HG03558 (cell line): ENCODE measurements at regions not wholly inside any gene's neighbourhood (a gene's known extent, or its start where the extent isn't known, plus 50 kb on each side); places are given as distances from the start of the nearest gene placed in this dataset.
"Not testable (repeated sequence)": the region's sequence is repeated elsewhere in the genome, so short reads cannot be mapped to it uniquely, and the experiment has no call there.

ENCODE experiments used
- ATAC-seq: cut with Tn5 transposase; IDR thresholded peaks from one replicate; pipeline ENCODE4 v1.9.1; 2021; ENCODE audit warnings: moderate number of reproducible peaks; ENCODE audit not compliant: unreplicated experiment; ENCODE audit errors: extremely low read depth

DNA sequence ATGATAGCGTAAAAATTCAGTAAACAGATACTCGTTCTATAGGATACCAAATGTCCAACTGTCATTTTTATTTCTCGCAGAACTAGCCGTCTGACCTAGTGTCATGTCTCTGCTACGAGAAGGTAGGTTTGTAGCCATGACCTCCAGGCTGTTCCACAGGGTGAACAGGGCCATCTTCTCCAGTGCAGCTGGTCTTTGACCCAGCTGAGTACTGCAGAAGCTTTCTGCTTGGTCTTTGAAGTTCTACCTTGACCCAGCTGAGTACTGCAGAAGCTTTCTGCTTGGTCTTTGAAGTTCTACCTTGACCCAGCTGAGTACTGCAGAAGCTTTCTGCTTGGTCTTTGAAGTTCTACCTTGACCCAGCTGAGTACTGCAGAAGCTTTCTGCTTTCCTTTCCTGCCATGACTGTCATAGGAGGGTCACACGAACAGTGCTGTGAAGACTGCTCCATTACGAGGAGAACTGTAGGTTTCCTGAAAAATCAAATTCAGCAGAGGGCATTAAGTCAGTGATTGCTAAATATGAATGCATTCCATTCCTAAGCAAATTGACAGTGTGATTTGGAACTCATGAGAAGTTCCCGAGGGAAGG lies 532.8 kb upstream of the NRP1 start:
- ATAC-seq = not testable (repeated sequence)

DNA sequence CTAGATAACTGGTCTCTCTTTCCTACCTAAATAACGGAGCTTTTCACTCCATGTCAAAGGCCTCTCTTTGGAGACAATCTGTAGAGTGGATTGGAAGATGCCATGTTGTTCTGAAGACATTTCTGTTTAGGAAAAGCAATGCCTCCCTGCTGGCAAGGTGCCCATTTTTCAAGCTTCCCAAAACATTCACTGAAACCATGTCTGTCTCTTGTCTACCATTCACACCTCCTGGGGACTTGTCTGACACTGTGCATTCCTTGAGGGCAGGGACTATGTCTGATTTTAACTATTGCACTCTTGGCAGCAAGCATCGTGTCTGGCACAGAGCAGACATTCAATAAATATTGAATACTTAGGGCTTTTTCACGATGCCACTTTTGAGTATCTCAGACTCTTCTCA lies 528.9 kb upstream of the NRP1 start:
- ATAC-seq = no peak

DNA sequence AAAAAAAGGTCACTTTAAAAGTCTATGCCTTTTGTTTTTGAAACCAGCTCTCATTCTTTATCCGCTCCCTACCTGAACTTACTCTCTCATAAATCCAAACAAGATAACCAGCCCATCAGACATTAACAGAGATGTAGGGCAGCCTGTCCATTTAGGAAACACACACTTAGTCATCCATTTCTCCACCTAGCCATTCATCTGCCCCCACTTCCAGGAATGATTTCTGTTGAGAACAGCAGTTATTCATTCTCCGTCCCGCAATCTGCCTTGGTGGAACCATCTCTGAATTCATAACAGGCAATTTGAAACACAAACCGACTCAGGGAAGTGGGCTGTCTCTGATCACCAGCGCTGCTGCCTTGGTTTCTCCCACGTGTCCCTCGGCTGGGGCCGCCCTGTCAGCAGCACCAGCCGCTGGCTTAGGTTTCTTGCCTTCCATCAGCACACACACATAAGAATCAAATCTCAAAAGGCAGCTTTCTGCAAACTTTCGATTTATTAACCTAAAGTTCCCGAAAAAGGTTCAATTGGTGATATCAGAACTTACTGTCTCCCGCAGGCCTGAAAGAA lies 528.2 kb upstream of the NRP1 start:
- ATAC-seq = no peak

DNA sequence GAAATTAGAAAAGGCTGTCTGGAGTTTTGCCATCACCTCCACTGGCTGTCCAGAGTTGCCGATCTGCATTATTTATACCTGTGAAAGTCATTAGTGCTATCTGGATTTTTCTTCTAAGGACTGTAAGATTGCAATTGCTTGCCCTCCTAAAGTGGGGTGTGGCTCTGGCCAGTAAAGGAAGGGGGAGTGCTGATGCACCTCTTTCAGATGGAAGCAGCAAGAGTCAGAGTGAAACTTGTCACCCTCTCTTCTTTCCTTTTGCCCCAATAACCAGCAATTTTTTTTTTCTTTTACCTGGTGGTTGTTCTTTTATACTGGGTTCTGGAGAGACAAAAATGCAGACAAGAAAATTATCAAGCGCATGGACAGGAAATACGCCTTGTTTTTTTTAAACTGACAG lies 527.4 kb upstream of the NRP1 start:
- ATAC-seq = no peak

DNA sequence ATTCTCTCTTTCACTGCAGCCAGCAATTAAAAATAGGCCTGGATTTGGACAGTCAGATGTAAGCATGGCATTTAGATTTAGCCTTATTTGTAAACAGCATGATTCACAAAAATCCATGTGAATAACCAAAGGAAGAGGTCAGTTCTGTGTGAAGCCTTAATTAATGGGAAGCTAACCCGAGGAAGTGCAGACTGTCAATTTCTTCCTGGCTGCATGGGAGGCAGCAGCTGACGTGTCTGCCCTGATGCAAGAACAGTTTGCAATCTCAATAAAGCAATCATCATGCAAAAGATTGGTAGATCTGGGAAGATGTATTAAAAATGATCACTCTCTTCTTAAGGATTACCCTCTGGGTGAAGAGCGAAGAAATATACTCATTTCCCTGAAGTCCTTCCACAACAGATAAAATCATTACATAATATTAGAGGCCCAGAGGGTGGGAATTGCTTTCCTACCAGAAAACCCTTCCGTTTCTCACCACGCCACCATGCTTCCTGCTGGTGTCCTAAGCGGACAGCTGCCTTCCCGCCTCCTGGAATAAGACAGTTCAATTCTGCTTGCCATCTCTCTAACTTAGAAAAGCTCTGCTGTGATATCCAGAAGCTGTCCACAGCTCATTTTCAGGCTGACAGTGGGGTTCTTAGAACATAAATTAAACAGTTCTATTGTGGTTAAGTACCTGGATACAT lies 526.7 kb upstream of the NRP1 start:
- no peak for ATAC-seq

DNA sequence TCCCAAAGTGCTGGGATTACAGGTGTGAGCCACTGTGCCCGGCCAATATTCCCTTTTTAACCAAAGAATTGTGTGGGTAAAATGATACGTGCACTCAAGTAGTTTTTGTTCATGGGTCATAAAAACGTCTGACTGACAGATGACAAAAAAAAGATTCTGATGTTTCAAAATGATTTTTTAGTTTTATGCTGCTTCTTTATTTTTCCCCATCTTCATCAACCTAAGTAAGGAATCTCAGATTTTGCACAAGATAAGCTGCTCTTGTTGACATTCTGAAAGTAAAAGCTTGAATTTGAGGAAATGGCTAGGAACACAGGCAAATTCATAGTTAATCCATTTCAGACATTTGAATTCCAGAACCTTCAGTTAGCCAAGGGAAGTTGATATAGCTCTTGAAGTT lies 526.1 kb upstream of the NRP1 start:
- ATAC-seq = no peak

DNA sequence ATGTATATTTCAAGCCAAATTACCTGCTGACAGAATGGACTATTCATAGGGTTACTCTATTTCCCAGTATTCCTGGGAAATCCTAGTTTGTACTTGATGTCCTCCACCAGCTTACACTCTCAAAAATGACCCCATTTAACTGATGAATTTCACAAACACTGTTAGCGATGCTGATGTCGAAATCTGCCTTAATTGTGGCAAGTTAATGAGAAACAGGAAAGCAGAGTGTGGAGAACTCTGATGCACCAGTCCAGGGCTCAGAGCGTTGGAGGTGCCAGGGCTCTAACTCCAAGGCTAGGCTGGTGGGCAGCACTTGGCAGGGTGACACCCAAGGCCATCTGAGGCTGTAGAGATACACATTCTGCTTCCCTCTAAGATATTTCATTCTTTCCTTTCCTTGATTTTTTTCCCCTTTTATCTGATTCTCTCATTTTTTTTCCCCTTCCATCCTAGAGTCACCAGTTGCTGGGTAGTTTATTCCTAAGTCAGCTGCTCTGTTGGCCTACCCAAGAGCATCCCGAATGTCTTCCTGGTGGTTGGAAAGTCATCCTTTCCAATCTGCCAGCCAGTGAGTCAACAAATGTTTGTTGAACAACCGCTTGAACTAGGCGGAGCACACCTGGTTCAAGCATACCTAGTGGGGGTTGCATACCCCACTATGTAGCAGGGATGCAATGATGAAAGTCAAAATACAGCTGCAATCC lies 525.0 kb upstream of the NRP1 start:
- ATAC-seq = no peak

DNA sequence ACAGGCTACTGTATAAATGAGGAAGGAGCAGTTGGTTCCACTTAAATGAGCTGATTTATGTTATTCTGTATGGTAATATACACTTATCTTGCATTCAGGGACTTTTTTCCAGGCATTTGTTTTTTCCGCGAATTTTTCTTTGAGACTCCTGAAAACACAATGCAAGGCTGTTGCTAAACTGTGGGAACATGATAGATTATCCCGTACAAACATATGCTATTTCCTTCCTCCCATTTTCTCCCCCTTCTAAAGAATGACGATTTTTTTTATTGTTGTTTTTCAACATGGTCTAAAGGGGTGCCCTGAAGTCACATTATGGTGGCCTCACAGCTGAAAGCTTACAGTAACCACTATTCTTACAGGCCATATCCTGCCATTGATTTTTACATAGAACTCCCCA lies 523.9 kb upstream of the NRP1 start:
- ATAC-seq = no peak

DNA sequence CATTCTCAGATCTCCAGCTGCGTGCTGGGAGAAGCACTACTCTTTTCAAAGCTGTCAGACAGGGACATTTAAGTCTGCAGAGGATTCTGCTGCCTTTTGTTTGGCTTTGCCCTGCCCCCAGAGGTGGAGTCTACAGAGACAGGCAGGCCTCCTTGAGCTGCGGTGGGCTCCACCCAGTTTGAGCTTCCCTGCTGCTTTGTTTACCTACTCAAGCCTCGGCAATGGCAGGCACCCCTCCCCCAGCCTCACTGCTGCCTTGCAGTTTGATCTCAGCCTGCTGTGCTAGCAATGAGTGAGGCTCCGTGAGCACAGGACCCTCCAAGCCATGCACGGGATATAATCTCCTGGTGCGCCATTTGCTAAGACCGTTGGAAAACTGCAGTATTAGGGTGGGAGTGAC lies 518.8 kb upstream of the NRP1 start:
- ATAC-seq = not testable (repeated sequence)

DNA sequence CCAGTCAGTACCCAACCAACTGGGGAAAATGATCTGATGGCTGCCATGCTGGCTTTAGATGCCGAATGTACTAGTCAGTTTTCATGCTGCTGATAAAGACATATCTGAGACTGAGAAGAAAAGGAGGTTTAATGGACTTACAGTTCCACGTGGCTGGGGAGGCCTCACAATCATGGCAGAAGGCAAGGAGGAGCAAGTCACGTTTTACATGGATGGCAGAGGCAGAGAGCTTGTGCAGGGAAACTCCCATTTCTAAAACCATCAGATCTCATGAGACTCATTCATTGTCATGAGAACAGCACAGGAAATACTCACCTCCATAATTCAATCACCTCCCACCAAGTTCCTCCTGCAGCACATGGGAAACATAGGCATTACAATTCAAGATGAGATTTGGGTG lies 508.9 kb upstream of the NRP1 start:
- ATAC-seq = no peak

DNA sequence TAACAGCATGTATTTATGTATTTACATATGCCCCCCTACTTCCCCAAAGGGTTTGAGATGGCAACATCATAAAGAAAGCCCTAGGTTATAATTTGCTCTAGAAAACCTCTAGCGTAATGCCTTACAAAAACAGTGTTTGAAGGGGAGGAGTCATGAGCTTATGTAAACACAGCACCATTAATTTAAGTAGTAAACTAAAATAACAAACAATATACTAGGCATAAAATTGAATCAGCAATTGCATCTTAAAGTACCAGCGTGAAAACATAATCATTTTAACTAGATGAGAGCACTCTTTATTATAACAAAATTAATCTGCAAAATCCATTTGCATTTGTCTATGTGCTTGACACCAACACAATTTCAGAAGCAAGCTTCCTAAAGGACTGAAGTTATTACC lies 507.2 kb upstream of the NRP1 start:
- ATAC-seq = no peak

DNA sequence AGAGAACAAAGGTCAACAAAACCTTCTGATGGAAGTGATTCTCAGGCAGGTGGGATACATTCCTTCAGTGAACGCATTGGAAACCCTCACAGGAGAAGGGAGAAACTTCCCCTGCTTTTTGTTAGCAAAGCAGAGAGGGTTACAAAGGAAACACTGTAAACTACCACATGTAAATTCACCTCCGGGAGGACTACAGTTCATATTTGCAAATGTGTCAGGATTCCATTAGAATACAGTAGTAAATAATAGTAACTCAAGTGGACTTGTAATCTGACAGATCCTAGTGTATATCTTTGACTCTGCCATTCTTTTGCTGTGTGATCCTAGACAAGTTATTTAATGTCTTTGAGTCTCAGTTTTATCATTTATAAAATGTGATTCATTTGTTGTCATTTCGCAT lies 504.3 kb upstream of the NRP1 start:
- no peak for ATAC-seq

DNA sequence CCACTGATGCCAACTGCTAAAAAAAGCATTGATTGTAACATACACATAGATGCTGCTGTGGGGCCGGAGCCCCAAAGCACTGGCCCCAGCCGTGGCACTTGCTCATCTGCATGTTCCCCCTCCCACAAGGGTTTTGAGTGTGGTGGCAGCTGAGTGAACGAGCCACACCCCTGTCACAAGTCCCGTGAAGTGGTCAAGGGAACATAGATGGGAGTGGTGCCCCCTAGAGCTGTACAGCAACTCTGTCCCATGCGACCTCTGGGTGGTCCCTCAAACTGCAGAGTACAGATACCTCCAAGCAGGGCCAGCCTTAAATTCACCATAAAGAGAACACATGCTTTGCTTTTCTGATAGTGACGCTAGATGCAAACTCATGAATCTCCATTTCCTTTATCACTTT lies 503.3 kb upstream of the NRP1 start:
- ATAC-seq = no peak

DNA sequence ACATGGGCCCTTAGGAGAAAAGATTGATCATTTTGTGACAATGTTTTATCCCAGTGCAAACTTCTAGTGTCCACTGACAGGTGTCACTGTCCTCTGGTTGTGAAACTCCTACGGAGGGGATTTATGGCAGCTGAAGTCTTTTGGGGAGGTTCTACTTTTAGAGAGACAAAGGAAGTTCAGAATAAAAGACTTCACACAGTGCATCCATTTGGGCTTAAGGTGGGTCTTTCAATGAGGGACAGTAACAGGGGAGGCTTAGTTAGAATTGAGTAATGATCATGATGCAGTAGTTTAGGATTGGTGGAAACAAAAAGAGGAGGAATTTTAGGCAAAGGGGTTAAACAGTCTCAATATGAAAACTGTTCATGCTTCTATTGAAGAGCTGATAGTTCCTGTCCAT lies 501.1 kb upstream of the NRP1 start:
- no peak for ATAC-seq

DNA sequence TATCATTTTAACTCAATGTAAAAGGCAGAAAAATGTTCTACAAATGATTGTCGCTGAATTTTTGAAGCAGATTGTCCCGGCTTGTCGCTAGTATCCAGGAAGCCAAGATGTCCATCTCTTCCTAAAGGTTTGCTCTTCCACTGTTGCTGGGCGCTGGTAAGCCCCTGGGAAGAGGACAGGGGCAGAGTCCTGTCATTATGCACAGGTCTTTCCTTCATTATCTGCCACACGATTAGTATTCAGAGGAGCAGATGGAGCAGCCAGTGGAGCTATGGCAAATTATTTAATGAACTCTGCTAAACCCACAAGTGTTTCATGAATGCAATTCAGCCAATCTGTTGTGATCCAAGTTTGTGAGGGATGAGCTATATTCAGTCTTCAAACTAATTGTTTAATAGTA lies 499.1 kb upstream of the NRP1 start:
- ATAC-seq = no peak

DNA sequence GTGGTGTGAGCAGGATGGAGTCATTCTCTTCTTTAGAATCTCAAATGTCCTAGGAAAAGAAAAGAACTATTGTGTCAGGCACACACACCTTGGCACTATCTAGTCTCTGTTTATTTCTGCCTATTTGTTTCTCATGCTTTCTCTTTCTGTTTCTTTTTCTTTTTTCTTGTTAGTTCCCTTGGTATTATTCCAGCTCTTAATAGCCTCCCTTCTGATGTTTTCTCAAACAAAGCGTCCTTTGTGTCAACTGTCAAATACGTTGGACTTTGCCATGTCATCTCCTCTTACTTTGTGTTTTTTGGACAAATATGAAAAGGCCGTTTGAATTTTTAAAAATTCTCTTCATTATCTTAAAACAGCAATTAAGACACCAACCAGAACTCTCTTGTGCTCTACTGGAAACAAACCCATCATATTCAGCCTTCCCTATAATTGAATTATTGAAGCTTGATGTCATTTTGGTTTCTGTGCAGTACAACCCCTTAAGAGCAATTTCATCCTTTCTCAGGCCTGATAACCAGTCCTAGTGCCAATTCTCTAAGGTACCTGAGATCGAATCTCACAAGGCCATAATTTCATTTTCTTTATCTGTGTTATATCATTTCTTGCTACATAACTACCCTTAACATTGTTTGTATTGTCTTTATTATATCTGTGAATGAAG lies 497.8 kb upstream of the NRP1 start:
- ATAC-seq = no peak

DNA sequence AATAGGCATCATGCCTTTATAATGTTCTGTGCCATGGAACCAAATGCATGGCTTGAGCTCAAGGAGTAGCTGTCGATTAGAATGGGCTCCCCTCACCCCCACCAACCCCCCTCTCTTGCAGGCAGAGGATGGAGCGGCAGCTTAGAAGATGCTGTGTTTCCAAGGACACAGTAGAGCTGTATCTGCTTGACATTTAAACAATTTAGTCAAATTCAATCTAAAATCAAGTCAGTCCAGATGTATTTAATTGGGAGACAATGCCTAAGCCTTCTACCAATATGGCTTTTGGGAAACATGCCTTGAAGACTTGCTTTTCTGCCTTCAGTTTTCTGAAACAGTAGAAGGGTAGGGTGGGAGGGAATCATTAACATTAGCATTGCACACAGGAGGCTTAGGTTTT lies 497.1 kb upstream of the NRP1 start:
- ATAC-seq = no peak

DNA sequence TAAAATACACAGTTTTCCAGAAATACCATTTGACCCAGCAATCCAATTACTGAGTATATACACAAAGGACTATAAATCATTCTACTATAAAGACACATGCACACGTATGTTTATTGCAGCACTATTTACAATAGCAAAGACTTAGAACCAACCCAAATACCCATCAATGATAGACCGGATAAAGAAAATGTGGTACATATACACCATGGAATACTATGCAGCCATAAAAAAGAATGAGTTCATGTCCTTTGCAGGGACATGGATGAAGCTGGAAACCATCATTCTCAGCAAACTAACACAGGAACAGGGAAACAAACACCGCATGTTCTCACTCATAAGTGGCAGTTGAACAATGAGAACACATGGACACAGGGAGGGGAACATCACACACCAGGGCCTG lies 495.4 kb upstream of the NRP1 start:
- ATAC-seq = not testable (repeated sequence)

DNA sequence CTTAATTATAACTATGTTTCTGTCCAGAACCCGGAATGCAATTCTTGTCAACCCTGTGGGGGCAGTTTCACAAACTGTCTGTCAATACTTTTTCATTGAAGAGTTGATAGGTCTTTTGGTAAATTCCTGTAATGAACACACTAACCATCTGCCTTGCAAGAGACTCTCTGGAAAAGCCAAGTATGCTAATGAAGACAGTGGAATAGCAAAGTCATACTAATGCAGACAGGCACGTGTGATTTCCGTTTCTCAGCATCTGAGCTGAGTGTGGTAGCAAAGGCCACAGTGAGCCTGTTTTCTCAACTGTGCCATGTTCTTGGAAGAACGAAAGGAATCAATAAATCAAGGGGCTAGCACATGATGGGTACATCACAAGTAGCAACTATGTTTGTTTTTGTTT lies 494.1 kb upstream of the NRP1 start:
- no peak for ATAC-seq

DNA sequence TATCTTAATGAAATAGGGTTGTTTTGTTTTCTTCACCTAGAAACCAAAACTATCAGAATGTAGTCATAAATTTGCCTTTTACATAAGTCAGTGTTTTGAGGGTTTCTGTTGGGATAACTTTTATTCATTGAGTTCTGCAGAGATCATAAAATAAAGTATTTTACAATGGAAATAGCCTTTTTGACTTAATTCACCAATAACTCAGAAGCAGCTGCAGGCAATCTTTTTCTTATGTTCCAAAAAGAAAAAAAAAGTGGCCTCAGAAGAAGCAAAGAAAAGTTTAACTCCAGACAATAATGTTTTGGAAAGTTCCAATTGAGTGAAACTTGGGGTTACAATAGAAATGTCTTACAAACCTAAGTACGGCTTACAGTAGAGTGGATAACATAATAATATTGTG lies 491.7 kb upstream of the NRP1 start:
- no peak for ATAC-seq

DNA sequence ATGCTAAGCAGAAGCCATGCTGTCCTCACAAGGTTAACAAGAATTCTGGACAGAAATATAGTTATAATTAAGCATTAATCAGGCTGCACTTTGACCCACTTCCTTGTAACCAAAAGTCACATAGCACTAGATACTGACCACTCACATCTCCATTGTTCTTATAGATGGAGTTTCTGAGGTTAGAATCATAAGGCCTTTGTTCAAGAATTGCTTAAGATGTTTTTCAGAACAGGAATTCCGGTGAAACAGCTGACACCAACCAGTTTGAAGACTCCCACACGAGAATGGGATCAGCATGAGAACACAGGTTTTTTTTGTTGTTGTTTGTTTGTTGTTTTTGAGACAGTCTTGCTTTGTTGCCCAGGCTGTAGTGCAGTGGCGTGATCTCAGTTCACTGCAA lies 488.3 kb upstream of the NRP1 start:
- ATAC-seq = no peak
